ENCODE measurements at regions not wholly inside any gene's neighbourhood (a gene's known extent, or its start where the extent isn't known, plus 50 kb on each side); places are given as distances from the start of the nearest gene placed in this dataset.
"Not testable (repeated sequence)": the region's sequence is repeated elsewhere in the genome, so short reads cannot be mapped to it uniquely, and the experiment has no call there.

- DNase-seq = no peak
These were observed 611.9 kb downstream of the EFNA5 start for GRCh38 chr5:107058803-107059202.

GRCh38 chr5:107058235-107058634 lies 612.5 kb downstream of the EFNA5 start:
- no peak for DNase-seq

DNA sequence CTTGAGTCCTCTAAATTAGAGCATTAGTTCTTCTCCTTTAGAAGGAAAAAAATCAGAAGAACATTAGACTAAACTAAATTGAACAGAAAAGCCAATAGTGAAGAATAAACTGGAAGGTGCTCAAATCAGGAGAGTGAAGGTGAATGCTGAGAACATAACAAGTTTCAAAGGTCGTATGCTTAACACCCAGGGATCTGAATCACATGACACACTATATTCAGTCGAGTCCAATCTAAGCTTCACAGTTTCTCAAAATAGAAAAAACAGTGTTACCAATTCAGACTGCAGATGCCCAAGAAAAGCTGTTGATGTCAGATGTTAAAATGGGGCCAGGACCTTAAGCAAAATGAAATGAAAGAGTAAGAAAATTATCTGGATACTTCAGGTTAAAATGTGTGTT lies 614.5 kb downstream of the EFNA5 start:
- no peak for DNase-seq

DNA sequence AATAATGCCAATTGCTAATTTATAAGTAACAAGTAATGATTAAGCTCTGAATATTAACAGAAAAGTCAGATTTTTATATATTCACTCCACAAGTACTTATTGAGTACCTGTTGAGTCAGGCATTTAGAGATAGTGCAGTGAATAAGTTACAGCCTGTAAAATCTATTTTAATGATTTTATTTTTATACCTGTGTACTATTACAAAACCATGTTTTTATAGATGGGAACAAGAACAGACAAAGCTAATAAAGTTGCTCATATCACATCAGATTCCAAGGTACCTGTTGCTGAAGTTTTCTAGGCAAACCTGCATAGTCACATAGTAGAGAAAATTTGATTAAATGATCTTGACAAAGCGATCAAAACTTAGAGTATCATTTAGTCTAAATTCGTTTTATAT lies 623.7 kb downstream of the EFNA5 start:
- no peak for DNase-seq

DNA sequence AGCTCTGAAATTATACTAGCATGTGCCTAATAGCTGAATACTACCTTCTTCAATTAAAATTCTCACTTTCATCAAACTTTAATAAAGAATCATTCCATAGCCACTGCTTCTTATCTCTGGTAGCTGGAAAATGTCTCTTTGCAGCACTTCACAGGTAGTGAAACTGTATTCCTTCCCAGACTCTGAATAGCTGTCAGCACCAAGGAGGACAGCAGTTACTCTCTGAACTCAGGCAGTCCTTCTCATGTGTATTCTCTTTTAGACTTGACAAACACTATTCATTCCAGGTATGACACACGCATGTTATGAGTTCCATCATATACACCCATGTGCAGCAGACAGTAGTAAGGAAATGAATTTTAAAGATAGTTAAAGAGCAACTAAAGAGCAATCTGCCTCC lies 627.1 kb downstream of the EFNA5 start:
- no peak for DNase-seq

GRCh38 chr5:107040907-107041306 lies 629.8 kb downstream of the EFNA5 start:
- DNase-seq = no peak

DNA sequence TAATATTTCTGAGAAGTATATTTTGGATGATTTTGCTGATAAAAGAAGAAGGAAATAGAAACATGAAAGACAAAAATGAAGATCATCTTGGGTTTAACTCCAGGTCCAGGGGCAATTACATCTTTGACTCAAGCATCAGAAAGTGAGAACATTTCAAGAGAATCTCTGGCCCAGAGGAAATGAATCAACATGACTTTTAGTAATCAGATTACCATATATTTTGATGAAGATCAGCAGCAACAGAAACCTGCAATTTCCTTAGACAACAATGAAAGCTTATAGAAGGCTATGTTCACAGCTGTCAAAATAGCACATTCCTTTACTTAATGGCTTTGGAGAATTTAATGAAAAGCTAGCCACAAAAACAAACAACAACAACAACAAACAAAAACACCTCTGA lies 638.1 kb downstream of the EFNA5 start:
- no peak for DNase-seq

- DNase-seq = no peak
These were observed 641.8 kb downstream of the EFNA5 start for GRCh38 chr5:107028938-107029337.

- DNase-seq = no peak
These were observed 644.8 kb downstream of the EFNA5 start for GRCh38 chr5:107025712-107026497.

- DNase-seq = no peak
These were observed 647.0 kb downstream of the EFNA5 start for GRCh38 chr5:107023732-107024131.

DNA sequence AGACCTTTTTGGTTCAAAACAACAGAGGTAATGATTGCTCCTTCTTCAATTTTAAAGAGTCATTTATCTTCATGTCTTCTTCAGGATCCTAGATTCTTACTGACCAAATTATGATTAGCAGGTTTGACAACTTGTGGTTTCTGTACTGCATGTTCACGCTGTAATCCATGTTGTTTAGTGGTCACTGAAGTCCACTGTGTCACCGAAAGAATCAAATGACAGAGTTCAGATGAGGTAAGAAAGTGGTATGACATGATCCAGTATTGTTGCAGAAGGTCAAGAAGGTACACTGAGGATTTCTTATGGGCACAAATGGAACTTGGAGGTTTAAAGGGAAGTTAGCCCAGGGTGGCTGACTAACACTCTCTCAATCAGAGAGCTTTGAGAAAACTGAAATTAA lies 649.2 kb downstream of the EFNA5 start:
- no peak for DNase-seq

DNA sequence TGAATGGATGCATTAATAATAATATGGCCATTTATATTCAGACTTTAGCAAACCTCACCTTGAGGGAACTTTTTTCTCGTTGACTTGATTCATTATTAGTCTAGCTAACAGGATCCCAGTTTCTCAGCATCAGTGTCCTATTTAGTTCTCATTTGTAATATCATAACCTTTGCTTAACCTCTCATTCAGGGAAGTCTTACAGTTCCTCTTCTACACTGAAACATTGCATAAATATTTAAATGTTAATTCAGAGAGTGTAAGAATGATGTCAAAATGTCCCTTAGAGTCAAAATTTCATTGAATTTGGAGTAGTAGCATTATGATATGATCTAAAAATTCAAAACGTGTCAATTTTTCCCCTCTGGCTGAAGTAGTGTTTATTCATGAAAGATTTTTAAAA lies 650.1 kb downstream of the EFNA5 start:
- no peak for DNase-seq

DNA sequence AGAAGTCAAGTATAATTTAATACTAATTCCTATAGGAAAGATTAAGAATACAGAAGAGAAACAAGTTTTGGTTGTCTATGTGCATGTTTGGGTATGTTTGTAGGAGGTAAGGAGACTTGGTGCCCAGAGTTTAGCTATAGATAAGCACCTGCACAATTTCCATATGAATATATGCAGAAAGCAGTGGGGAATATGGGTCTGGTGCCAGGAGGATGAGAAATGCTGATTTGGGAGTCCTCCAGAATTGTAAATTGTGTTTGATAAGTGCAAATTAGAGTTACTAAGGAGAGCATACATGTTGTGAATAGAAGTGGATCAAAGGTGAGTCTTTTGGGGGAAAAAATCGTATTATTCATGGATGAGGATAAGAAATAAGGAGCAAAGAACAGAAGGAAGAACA lies 653.1 kb downstream of the EFNA5 start:
- no peak for DNase-seq

- DNase-seq = no peak
These were observed 658.4 kb downstream of the EFNA5 start for GRCh38 chr5:107012371-107012770.

DNA sequence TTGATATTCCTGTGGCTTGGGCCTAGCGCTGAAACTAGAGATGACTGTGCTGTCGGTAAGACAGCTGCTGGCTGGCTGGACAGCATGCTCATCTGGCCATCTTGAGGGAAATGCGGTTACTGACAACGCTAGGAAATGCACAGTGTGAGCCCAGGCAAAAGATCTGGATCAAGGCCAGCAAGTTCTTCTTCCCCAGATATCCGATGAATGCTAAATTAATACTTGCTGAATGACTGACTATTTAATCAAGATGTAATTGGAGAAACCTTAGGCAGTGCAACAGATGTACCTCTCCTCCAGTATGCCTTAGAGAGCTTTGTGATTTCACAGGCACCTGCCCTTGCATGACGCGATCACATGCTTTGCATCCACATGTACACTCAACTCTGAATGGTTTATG lies 659.1 kb downstream of the EFNA5 start:
- DNase-seq = no peak

GRCh38 chr5:107010060-107010459 lies 660.7 kb downstream of the EFNA5 start:
- no peak for DNase-seq

DNA sequence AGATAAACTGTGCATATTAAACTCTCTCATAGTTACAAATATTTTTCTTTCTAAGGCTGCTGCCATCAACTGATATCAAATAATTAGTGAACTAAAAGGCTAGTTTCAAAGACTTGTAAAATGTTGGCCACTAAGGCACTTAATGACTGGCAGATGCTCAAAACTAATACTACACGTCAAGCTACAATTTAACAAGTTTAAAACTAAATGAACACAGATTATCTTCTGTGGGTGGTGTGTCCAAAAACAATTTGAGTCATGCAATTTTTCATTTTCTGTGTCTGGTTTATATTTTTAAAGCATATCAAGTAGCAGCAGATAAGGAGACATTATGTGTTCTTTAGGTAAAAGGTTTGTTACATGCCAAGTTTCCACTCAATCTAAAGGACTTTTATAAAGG lies 665.1 kb downstream of the EFNA5 start:
- no peak for DNase-seq

- no peak for DNase-seq
These were observed 665.6 kb downstream of the EFNA5 start for GRCh38 chr5:107005161-107005560.

DNA sequence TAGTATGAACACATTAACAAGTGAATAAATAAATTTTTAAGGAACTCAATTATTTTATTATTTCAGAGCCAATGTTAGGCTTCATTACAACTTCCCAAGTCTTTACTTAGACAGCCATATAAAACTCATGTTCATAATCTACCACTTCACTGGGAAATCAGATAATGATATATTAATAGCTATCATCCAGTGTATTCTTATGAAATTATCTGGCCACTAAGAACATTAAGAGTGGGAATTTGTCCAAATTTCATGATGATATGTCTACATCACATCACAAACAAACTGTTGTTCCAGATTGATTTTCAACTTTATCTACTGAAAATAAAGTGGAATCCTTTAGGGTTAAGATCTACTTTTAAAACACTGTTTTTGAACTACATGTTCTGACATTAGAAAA lies 668.6 kb downstream of the EFNA5 start:
- no peak for DNase-seq

DNA sequence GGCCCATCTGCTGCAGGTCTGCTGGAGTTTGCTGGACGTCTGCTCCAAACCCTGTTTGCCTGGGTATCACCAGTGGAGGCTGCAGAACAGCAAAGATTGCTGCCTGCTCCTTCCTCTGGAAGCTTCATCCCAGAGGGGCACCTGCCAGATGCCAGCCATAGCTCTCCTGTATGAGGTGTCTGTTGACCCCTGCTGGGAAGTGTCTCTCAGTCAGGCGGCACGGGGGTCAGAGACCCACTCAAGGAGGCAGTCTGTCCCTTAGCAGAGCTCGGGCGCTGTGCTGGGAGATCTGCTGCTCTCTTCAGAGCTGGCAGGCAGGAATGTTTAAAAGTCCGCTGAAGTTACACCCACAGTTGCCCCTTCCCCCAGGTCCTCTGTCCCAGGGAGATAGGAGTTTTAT lies 671.2 kb downstream of the EFNA5 start:
- not testable (repeated sequence) for DNase-seq

DNA sequence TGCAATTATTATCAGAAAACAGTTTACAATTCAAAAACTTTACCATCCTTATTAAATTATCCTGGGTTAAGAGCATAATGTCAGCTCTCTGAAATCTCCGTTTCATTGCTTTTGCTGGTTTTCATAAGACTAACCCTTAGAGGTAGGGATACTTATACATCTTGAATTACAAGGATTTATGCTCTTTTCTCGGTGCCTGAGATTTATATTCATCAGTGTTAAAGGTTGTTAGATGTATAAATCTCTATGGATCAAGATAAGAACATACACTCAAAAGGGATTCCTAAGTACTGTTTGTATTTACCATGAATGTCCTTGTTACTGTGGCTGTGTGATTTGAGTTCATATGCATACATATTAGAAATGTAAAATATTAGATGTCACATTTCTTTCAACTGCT lies 684.7 kb downstream of the EFNA5 start:
- DNase-seq = no peak

DNA sequence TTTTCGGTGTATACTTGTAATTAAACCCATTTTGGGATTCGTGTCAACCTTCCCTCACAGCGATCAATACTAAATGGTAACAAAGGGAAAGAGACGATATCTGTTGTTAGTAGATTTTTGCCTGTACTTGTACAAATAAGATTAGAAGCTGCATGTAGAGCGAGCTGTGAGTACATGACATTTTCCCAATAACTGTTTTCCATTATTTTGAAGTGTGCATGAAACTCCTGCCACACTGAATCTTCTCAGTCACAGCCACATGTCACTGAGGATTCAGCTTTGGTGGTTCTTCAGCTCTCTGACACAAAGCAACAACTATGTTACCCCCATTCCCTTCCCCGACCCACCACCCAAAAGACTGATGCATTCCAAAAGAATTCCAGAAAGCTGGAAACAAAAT lies 685.6 kb downstream of the EFNA5 start:
- no peak for DNase-seq

DNA sequence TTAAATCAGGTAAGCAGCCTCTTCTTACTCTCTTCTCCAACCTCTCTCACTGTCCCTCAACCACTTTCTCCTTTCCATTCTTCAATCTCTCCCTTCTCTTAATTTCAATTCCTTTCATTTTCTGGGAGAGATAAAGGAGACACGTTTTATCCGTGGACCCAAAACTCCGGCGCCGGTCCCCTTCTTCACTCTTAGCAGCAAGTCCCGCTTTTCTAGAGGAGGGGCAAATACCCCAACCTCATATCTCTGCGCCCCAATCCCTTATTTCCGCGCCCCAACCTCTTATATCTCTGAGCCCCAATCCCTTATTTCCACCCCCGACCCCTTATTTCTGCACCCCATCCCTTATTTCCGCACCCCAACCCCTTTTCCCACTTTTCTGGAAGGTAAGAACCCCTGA lies 691.6 kb downstream of the EFNA5 start:
- not testable (repeated sequence) for DNase-seq

DNA sequence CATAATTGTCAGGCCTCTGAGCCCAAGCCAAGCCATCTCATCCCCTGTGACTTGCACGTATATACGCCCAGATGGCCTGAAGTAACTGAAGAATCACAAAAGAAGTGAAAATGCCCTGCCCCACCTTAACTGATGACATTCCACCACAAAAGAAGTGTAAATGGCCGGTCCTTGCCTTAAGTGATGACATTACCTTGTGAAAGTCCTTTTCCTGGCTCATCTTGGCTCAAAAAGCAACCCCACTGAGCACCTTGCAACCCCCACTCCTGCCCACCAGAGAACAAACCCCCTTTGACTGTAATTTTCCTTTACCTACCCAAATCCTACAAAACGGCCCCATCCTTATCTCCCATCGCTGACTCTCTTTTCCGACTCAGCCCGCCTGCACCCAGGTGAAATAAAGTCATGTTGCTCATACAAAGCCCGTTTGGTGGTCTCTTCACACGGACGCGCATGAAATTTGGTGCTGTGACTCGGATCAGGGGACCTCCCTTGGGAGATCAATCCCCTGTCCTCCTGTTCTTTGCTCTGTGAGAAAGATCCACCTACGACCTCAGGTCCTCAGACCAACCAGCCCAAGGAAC lies 692.1 kb downstream of the EFNA5 start:
- not testable (repeated sequence) for DNase-seq

- DNase-seq = no peak
These were observed 694.4 kb downstream of the EFNA5 start for GRCh38 chr5:106976363-106976762.

All from activated CD8-positive, alpha-beta memory T cell treated with anti-CD3 and anti-CD28 coated beads, Interleukin-2, amount 50 U/mL, for 48 hours (primary cell).